ENCODE measurements at regions not wholly inside any gene's neighbourhood (a gene's known extent, or its start where the extent isn't known, plus 50 kb on each side); places are given as distances from the start of the nearest gene placed in this dataset.

DNA sequence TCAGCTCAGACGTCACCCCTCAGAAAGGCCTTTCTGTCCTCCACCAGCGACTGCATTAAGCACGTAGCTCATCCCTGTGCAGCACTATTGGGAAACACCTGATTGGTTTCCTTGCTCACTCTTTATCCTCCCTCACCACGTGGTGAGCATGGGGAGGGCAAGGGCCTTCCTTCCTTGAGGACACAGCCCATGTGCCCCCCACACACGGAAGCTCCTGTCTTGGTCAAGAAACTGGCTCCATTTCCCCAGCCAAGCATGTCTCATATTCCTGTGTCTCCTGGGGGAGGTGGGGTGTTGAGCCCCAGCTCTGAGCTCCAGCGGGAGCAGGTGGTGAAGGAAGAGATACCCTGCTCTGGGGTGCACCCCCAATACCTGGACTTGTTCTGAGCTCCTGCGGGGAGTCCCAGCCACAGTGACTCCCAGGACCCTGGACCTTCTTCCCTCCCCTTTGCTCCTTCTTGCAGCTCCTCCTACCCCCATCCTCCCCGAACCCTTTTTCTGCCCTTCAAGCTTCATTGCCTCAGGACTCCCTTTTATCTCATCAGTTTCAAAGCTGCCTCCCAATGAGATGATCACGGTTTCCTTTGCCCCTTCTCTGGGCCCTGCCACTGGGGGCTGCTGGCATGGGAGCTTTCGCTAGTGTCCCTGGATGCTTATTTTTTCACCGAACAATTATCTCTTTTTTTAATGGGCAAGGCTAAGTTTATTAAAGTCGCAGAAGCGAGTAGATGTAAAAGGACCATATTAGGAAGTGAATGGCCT lies 230.1 kb downstream of the TFAP2C start:
- no peaks in the 10 kb centered on the region for H3K4me1 ChIP-seq (ENCODE audit: control insufficient read depth, insufficient read depth, low read length)
- no peaks in the 10 kb centered on the region for H3K27me3 ChIP-seq (ENCODE audit: control insufficient read depth, insufficient read depth, low read length)
- ChIA-PET POLR2A (no interaction called here), CTCF (no interaction called here)
- H3K27ac ChIP-seq (ENCODE audit: low read length), result no peak overlapping the region
- H3K4me3 ChIP-seq (ENCODE audit: low read depth in 2 of 2, low read length in 2 of 2), result no peak overlapping the region
- in situ Hi-C loops (cut with HindIII; ENCODE audit: low pct_unique_long_range_greater_than_20kb, low sequenced_read_pairs), result no loop called here
- TF ChIP-seq POLR2AphosphoS5 (IDR thresholded peaks at IDR 0.05; ENCODE audit: low read depth, low read length), result no peak
- TF ChIP-seq SIN3A (IDR thresholded peaks at IDR 0.05; ENCODE audit: borderline replicate concordance, insufficient read depth, low read depth, low read length), result no peak
- TF ChIP-seq, protein P1, sequence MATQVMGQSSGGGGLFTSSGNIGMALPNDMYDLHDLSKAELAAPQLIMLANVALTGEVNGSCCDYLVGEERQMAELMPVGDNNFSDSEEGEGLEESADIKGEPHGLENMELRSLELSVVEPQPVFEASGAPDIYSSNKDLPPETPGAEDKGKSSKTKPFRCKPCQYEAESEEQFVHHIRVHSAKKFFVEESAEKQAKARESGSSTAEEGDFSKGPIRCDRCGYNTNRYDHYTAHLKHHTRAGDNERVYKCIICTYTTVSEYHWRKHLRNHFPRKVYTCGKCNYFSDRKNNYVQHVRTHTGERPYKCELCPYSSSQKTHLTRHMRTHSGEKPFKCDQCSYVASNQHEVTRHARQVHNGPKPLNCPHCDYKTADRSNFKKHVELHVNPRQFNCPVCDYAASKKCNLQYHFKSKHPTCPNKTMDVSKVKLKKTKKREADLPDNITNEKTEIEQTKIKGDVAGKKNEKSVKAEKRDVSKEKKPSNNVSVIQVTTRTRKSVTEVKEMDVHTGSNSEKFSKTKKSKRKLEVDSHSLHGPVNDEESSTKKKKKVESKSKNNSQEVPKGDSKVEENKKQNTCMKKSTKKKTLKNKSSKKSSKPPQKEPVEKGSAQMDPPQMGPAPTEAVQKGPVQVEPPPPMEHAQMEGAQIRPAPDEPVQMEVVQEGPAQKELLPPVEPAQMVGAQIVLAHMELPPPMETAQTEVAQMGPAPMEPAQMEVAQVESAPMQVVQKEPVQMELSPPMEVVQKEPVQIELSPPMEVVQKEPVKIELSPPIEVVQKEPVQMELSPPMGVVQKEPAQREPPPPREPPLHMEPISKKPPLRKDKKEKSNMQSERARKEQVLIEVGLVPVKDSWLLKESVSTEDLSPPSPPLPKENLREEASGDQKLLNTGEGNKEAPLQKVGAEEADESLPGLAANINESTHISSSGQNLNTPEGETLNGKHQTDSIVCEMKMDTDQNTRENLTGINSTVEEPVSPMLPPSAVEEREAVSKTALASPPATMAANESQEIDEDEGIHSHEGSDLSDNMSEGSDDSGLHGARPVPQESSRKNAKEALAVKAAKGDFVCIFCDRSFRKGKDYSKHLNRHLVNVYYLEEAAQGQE (IDR thresholded peaks at IDR 0.05; ENCODE audit: insufficient read depth in 1 of 2, low read depth in 2 of 2, low read length in 1 of 2), result no peak
- TF ChIP-seq, protein P2, sequence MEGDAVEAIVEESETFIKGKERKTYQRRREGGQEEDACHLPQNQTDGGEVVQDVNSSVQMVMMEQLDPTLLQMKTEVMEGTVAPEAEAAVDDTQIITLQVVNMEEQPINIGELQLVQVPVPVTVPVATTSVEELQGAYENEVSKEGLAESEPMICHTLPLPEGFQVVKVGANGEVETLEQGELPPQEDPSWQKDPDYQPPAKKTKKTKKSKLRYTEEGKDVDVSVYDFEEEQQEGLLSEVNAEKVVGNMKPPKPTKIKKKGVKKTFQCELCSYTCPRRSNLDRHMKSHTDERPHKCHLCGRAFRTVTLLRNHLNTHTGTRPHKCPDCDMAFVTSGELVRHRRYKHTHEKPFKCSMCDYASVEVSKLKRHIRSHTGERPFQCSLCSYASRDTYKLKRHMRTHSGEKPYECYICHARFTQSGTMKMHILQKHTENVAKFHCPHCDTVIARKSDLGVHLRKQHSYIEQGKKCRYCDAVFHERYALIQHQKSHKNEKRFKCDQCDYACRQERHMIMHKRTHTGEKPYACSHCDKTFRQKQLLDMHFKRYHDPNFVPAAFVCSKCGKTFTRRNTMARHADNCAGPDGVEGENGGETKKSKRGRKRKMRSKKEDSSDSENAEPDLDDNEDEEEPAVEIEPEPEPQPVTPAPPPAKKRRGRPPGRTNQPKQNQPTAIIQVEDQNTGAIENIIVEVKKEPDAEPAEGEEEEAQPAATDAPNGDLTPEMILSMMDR (IDR thresholded peaks at IDR 0.05), result no peak
- no peak for TF ChIP-seq TCF7L2 (IDR thresholded peaks at IDR 0.05; ENCODE audit: low read depth, low read length)
- intact Hi-C loops (cut with micrococcal nuclease; ENCODE audit: unreplicated experiment), result no loop called here
- BruUV-seq (replicated peaks), result no TSS peak
- DNase-seq (ENCODE audit: low read depth, low spot score), result no peak
- no peak for ATAC-seq
- H3K36me3 ChIP-seq (ENCODE audit: control insufficient read depth, insufficient read depth, low read length), result no peaks in the 10 kb centered on the region
- H3K9me3 ChIP-seq (ENCODE audit: control insufficient read depth, insufficient read depth, low read depth, low read length), result no peaks in the 10 kb centered on the region

DNA sequence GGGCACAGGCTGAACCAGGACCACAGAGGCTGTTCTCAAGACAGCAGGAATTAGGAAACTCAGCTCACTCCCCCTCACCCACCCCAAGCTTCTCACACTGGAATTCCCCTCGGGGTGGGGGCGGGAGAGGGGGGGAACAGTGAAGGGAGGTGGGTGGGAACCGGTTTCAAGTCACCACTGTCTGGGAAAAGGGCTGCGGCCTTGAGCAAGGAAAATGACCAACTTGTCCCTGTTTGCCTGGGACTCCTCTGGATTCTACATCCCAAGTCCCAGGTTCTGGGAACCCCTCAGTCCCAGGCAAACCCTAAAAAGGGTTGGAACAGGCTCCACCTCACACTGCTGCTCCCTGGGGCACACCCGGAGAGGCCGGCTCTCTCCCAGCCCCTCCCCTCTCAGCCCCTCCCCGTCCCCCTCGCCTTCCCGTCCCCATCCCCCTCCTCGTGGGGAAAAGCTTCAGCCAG lies 230.7 kb downstream of the TFAP2C start:
- intact Hi-C loops (cut with micrococcal nuclease; ENCODE audit: unreplicated experiment) (no loop called here), in situ Hi-C loops (cut with HindIII; ENCODE audit: low pct_unique_long_range_greater_than_20kb, low sequenced_read_pairs) (no loop called here)
- Histone ChIP-seq H3K27ac (ENCODE audit: low read length) (no peak overlapping the region), H3K9me3 (ENCODE audit: control insufficient read depth, insufficient read depth, low read depth, low read length) (no peaks in the 10 kb centered on the region), H3K27me3 (ENCODE audit: control insufficient read depth, insufficient read depth, low read length) (no peaks in the 10 kb centered on the region), H3K36me3 (ENCODE audit: control insufficient read depth, insufficient read depth, low read length) (no peaks in the 10 kb centered on the region), H3K4me3 (ENCODE audit: low read depth in 2 of 2, low read length in 2 of 2) (no peak overlapping the region), H3K4me1 (ENCODE audit: control insufficient read depth, insufficient read depth, low read length) (no peaks in the 10 kb centered on the region)
- no peak for TF ChIP-seq POLR2AphosphoS5 (IDR thresholded peaks at IDR 0.05; ENCODE audit: low read depth, low read length)
- TF ChIP-seq TCF7L2 (IDR thresholded peaks at IDR 0.05; ENCODE audit: low read depth, low read length), result no peak
- no peak for TF ChIP-seq SIN3A (IDR thresholded peaks at IDR 0.05; ENCODE audit: borderline replicate concordance, insufficient read depth, low read depth, low read length)
- TF ChIP-seq, protein P1 (IDR thresholded peaks at IDR 0.05; ENCODE audit: insufficient read depth in 1 of 2, low read depth in 2 of 2, low read length in 1 of 2), result no peak
- TF ChIP-seq, protein P2 (IDR thresholded peaks at IDR 0.05), result no peak
- POLR2A ChIA-PET, result interaction anchor here (0.6 kb wide), 2 partner anchors 30 to 278 kb away, joined by 3 read pairs; no protein-coding TSS in a partner anchor
- ATAC-seq (no peak), DNase-seq (ENCODE audit: low read depth, low spot score) (no peak)
- no TSS peak for BruUV-seq (replicated peaks)
- CTCF ChIA-PET, result no interaction called here
